ENCODE measurements at regions not wholly inside any gene's neighbourhood (a gene's known extent, or its start where the extent isn't known, plus 50 kb on each side); places are given as distances from the start of the nearest gene placed in this dataset.

DNA sequence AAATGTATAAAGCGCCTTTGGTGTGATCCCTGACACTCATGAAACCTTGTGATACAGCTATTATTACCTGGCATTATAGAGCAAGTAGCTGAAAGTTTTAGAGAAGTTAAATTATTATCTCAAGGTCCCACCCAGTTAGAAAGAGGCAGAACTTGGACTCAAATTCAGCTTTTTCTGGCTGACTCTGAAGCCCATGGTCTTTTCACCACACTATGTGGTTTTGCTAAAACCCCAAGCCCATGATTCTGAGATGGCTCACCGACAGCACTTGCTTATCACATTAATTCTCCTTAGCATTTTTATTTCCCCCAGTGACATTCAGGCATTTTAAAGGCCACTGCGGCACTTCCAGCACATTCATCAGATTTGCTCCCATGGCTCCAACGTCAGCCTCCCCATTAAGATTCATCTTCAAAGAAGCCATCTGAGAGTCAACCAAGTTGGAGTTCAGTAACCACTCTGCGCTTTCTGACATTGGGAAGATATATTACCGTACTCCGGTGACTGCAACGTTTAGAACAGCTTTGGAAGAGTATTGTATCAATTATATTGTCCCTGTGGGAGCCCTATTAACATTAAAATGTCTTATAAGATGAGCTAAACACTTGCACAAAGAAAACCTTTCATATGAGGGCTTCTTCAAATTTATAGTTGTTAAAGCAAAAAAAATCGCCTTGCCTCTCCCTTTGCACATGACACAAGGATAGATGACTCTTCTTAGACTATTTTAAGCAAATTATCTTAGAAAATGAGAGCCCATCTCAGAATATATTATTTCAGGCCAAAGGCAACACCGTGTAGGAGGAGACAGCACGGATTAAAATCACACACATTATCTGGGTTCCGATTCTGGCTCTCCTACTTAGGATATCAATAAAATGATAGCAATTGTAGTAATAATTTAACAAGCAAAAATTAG lies 638.1 kb downstream of the ACTL7B start:
- TF ChIP-seq, protein P1, sequence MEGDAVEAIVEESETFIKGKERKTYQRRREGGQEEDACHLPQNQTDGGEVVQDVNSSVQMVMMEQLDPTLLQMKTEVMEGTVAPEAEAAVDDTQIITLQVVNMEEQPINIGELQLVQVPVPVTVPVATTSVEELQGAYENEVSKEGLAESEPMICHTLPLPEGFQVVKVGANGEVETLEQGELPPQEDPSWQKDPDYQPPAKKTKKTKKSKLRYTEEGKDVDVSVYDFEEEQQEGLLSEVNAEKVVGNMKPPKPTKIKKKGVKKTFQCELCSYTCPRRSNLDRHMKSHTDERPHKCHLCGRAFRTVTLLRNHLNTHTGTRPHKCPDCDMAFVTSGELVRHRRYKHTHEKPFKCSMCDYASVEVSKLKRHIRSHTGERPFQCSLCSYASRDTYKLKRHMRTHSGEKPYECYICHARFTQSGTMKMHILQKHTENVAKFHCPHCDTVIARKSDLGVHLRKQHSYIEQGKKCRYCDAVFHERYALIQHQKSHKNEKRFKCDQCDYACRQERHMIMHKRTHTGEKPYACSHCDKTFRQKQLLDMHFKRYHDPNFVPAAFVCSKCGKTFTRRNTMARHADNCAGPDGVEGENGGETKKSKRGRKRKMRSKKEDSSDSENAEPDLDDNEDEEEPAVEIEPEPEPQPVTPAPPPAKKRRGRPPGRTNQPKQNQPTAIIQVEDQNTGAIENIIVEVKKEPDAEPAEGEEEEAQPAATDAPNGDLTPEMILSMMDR (IDR thresholded peaks at IDR 0.05): no peak
- no peak for TF ChIP-seq POLR2A (IDR thresholded peaks at IDR 0.05)

All from right lobe of liver (tissue), 4 donors.